Transverse colon (tissue), 4 donors: ENCODE measurements at regions not wholly inside any gene's neighbourhood (a gene's known extent, or its start where the extent isn't known, plus 50 kb on each side); places are given as distances from the start of the nearest gene placed in this dataset.

Experiments
- DNase-seq: peaks from one replicate; pipeline ENCODE4 v3.0.0-alpha.2; 2019
- H3K27ac ChIP-seq, 4 donors: fragments of 200-600 bp; sonication (generic); 2 replicates each; pipeline ENCODE4 v1.5.1; 2016 to 2018; ENCODE audit warnings: inconsistent platforms in 4 of 4
- H3K27me3 ChIP-seq: fragments of 200-600 bp; sonication (generic); 2 replicates; pipeline ENCODE4 v1.5.1; 2017; ENCODE audit warnings: inconsistent platforms
- H3K36me3 ChIP-seq, 4 donors: fragments of 200-600 bp; sonication (generic); 2 replicates each; pipeline ENCODE4 v1.5.1; 2017 to 2019; ENCODE audit warnings: inconsistent platforms in 4 of 4
- H3K4me1 ChIP-seq, 4 donors: fragments of 200-600 bp; sonication (generic); 2 replicates each; pipeline ENCODE4 v1.5.1; 2017 to 2020; ENCODE audit warnings: inconsistent platforms in 4 of 4
- H3K4me3 ChIP-seq, 4 donors: fragments of 200-600 bp; sonication (generic); 1 replicate in 1 of 4; 2 replicates in 3 of 4; pipeline versions ENCODE4 v1.5.1 to v1.6.1; 2017 to 2019; ENCODE audit warnings: inconsistent platforms in 4 of 4
- H3K9me3 ChIP-seq, 2 donors: fragments of 200-600 bp; sonication (generic); 2 replicates each; pipeline ENCODE4 v1.5.1; 2017 to 2019; ENCODE audit warnings: inconsistent platforms in 2 of 2
- EP300 ChIP-seq: sonication (generic); formaldehyde crosslinking; IDR thresholded peaks from one replicate; pipeline ENCODE4 v1.6.1; 2017; ENCODE audit warnings: antibody characterized with exemption, low read depth
- POLR2A ChIP-seq: fragments of 450-650 bp; IDR thresholded peaks from one replicate; pipeline ENCODE4 v1.6.1; 2016; ENCODE audit warnings: antibody characterized with exemption, mild to moderate bottlenecking, moderate library complexity
- POLR2AphosphoS5 ChIP-seq, 3 donors: sonication (generic); formaldehyde crosslinking; IDR thresholded peaks; one replicate each; pipeline ENCODE4 v1.6.1; 2016; ENCODE audit warnings: antibody characterized with exemption in 3 of 3
- WGBS, 2 donors: methylation state at CpG; one replicate each; pipeline ENCODE4 v1.1.5; 2018; ENCODE audit warnings: low coverage in 1 of 2; 5-methylcytosine and 5-hydroxymethylcytosine counted together
- in situ Hi-C, 4 donors: fragments of 200-750 bp; cut with MboI; loops; one replicate each; pipeline versions ENCODE4 v1.15.0 to v1.15.1; 2017; ENCODE audit warnings: low sequenced_read_pairs in 3 of 4, low pct_ligation_motif_present in 1 of 4, low pct_unique_long_range_greater_than_20kb in 1 of 4
- intact Hi-C: fragments of 100-400 bp; cut with DNase I; formaldehyde crosslinking; loops from one replicate; pipeline ENCODE4 v1.15.1; 2023; ENCODE audit warnings: low total_unique reads
- TF ChIP-seq, protein P1 (sequence below), 5 experiments: fragments of 200-600 bp in 3 of 5; fragments of 450-650 bp in 2 of 5; sonication (generic) in 3 of 5; IDR thresholded peaks; 1 replicate in 2 of 5; 2 replicates in 3 of 5; pipeline ENCODE4 v1.5.1; 2016 to 2017; ENCODE audit warnings: antibody characterized with exemption in 5 of 5, inconsistent platforms in 3 of 5, mild to moderate bottlenecking in 2 of 5, moderate library complexity in 1 of 5

DNA sequence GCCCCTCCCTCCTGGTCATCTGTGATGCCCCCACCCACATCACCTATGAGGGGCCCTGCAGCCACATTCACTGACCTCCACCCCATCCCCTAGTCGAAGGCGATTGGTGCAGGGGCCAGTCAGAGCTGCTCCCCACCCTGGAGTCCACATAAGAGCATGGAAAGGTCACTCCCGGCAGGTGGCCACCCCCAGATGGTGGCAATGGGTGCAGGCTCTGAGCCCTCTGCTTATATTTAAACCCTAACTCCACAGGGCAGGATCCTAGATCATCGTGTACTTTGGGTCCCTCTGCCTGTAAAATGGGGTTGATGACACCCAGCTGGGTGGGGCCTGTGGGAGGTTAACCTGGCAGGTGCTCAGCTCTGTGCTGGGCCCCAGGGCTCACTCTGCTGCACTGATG is 186.8 kb upstream of the C1orf174 start:
- no peaks in the 10 kb centered on the region for H3K36me3 ChIP-seq
- H3K4me3 ChIP-seq, result no peak overlapping the region
- H3K27ac ChIP-seq, result no peak overlapping the region
- 80% methylated on average over 4 of the region's 4 CpGs; no CpG with 5 or more reads in 1 of the 2 donors for WGBS, 2 donors
- no peaks in the 10 kb centered on the region for H3K4me1 ChIP-seq
- no peak for DNase-seq
- in situ Hi-C loops (no loop called here), intact Hi-C loops (no loop called here)
- no peak for TF ChIP-seq EP300
- TF ChIP-seq, protein P1, sequence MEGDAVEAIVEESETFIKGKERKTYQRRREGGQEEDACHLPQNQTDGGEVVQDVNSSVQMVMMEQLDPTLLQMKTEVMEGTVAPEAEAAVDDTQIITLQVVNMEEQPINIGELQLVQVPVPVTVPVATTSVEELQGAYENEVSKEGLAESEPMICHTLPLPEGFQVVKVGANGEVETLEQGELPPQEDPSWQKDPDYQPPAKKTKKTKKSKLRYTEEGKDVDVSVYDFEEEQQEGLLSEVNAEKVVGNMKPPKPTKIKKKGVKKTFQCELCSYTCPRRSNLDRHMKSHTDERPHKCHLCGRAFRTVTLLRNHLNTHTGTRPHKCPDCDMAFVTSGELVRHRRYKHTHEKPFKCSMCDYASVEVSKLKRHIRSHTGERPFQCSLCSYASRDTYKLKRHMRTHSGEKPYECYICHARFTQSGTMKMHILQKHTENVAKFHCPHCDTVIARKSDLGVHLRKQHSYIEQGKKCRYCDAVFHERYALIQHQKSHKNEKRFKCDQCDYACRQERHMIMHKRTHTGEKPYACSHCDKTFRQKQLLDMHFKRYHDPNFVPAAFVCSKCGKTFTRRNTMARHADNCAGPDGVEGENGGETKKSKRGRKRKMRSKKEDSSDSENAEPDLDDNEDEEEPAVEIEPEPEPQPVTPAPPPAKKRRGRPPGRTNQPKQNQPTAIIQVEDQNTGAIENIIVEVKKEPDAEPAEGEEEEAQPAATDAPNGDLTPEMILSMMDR (IDR thresholded peaks at IDR 0.05), result no peak
- TF ChIP-seq POLR2A, result no peak
- TF ChIP-seq POLR2AphosphoS5 (IDR thresholded peaks at IDR 0.05), result no peak
- no peaks in the 10 kb centered on the region for H3K9me3 ChIP-seq
- H3K27me3 ChIP-seq, result no peaks in the 10 kb centered on the region

DNA sequence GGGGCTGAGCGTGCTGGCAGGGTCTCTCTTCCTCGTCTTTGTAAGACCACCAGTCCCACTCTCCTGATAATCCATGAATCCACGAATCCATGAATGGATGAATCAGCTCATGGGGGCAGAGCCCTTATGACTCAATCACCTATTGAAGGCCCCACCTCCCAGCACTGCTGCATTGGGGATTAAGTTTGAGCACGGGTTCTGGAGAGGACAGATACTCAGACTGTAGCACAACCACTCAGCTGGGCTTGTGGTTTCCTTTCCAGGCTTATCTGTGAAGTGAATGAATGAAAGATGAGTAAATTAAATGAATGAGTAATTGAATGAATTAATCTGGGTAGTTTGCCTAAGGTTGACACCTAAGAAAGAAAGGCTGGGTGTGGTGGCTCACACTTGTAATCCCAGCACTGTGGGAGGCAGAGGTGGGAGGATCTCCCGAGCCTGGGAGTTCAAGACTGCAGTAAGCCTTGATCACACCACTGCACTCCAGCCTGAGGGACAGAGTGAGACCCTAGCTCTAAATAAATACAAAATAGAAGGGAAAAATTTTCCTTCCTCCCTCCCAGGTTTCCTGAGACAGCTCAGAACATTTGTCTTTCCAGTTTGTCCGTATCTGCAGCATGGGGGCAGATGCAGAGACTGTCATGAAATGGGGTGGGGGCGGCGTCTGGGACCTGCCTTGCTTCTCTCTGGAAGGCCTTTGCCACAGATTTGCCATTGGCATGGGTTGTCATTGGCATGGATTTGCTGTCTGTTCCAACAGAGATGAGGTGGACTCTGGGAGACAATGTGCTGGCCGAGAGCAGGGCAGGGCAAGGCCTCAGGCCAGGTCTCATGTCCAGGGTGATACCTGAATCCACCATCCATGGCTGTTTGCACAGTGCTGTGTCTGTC is 187.7 kb upstream of the C1orf174 start:
- DNase-seq, result no peak
- in situ Hi-C loops (no loop called here), intact Hi-C loops (no loop called here)
- Histone ChIP-seq H3K9me3 (no peaks in the 10 kb centered on the region), H3K27ac (no peak overlapping the region), H3K4me1 (no peaks in the 10 kb centered on the region), H3K27me3 (no peaks in the 10 kb centered on the region), H3K36me3 (no peaks in the 10 kb centered on the region), H3K4me3 (no peak overlapping the region)
- no peak for TF ChIP-seq POLR2AphosphoS5 (IDR thresholded peaks at IDR 0.05)
- TF ChIP-seq, protein P1 (IDR thresholded peaks at IDR 0.05), result no peak
- no peak for TF ChIP-seq POLR2A
- no peak for TF ChIP-seq EP300
- WGBS, 2 donors, result 75 to 100% methylated on average over 1 to 9 of the region's 9 CpGs

DNA sequence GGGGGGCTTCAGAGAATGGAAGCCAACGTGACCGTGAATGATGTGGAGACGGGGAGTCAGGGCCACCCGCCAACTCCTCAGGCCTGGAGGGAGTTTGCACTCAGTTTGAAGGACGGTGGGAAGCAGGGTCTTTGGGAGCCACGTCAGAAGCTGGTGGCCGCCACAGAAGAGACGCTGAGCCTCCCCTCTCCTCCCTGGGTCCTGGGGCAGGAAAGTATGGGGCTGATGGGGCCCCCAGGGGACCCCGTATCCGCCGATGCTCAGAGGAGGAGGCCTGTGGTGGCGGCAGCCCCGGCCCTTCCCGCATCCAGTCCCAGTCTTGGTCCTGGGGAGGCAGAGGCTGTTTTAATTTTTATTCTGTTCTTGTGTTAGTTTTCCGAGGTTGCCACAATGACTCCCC is 188.6 kb upstream of the C1orf174 start:
- Histone ChIP-seq H3K27ac (no peak overlapping the region), H3K4me3 (no peak overlapping the region), H3K9me3 (no peaks in the 10 kb centered on the region), H3K4me1 (no peaks in the 10 kb centered on the region), H3K36me3 (no peaks in the 10 kb centered on the region), H3K27me3 (no peaks in the 10 kb centered on the region)
- intact Hi-C loops (no loop called here), in situ Hi-C loops (no loop called here)
- DNase-seq, result no peak
- no peak for TF ChIP-seq POLR2A
- TF ChIP-seq EP300, result no peak
- no peak for TF ChIP-seq POLR2AphosphoS5 (IDR thresholded peaks at IDR 0.05)
- TF ChIP-seq, protein P1 (IDR thresholded peaks at IDR 0.05), result no peak
- WGBS, 2 donors, result 83 to 88% methylated on average over 5 to 15 of the region's 15 CpGs

DNA sequence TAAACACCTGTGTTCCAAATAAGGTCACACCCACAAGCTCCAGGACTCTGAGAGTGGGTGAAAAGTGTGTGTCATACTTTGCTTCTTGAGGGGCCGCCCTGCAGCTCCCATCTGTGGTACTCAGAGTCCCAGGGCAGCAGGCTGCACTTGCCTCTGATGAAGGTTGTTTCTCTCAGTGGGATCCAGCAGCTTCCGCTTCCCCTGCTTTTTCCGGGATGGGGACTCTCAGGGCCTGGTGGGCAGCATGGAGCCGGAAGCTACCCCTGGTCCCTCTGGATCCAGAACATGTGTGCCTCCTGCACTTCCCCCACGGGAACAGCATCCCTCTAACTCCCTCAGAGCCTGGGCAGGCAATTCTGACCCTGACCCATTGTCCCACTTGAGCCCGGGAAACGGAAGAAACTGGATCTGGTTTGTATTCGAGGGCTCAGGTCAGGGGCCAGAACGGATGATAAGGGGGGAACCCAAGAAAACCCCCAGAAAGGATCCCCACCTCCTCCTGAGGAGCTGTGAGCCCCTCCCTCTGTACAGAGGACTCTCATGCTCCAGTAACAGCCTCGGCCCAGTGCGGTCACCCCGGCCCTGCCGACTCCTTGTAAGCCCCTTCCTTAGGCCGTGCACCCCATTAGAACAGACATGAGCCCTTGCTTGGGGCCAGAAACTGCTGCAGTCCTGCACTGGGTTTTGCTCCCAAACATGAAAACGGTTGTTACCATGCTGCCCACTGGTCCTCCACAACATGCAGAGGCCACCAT is 189.5 kb upstream of the C1orf174 start:
- intact Hi-C loops (no loop called here), in situ Hi-C loops (no loop called here)
- no peak for DNase-seq

More for the DNA sequence above, 189.5 kb upstream of the C1orf174 start:
- H3K9me3 ChIP-seq, result no peaks in the 10 kb centered on the region
- H3K4me1 ChIP-seq, result no peaks in the 10 kb centered on the region
- H3K4me3 ChIP-seq, result no peak overlapping the region
- no peaks in the 10 kb centered on the region for H3K27me3 ChIP-seq
- TF ChIP-seq, protein P1 (IDR thresholded peaks at IDR 0.05), result no peak
- TF ChIP-seq POLR2AphosphoS5 (IDR thresholded peaks at IDR 0.05), result no peak
- no peak for TF ChIP-seq EP300
- TF ChIP-seq POLR2A, result no peak
- H3K36me3 ChIP-seq, result no peaks in the 10 kb centered on the region
- no peak overlapping the region for H3K27ac ChIP-seq
- WGBS, 2 donors, result 93% methylated on average over 15 of the region's 15 CpGs; no CpG with 5 or more reads in 1 of the 2 donors
